ENCODE measurements at regions not wholly inside any gene's neighbourhood (a gene's known extent, or its start where the extent isn't known, plus 50 kb on each side); places are given as distances from the start of the nearest gene placed in this dataset.

DNA sequence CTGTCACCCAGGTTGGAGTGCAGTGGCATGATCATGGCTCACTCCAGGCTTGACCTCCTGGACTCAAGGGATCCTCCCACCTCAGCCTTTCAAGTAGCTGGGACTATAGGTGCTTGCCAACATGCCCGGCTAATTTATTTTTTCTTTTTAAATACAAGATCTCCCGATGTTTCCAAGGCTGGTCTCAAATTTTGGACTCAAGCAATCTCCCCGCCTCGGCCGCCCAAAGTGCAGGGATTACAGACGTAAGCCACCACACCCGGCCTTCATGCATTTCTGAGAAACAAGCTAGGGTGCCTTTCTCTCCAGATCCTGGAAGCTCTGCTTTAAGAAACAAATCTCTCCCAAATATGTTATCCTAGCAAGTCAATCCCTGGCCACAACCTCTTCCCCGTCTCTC is 234.1 kb downstream of the FBXO15 start:
- TF ChIP-seq CTCF (conservative IDR thresholded peaks at IDR 0.05), result no peak
- no peak for TF ChIP-seq ZFX (IDR thresholded peaks at IDR 0.05)

Measured in C4-2B (cell line).